ENCODE measurements at regions not wholly inside any gene's neighbourhood (a gene's known extent, or its start where the extent isn't known, plus 50 kb on each side); places are given as distances from the start of the nearest gene placed in this dataset.

DNA sequence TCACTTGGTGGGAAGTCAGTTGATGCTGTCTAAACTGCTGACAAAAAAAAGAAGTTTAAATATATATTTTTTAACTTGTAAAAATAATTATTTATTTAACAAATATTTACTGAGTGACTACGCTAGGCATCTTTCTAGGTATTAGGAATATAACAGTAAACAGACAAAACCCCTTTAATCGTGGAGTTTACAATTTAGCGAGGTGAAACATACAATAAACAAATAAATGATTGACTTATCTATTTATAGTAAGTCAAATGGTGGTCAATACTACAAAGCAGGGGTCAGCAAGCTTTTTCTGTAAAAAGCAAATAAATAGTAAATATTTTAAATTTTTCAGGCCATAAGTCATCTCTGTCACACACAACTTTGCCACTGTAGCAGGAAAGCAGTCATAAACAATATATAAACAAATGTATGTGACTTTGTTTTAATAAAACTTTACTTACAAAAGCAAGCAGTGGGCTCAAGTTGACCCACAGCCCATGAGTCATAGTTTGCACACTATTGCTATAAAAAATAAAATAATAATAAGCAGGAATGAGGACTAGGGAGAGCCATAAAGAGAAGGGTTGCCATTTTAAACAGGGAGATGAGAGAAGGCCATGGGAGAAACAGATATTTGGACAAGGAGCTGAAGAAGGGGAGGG is 263.9 kb downstream of the PLPP3 start:
- no peak for DNase-seq (ENCODE audit: low read depth)

DNA sequence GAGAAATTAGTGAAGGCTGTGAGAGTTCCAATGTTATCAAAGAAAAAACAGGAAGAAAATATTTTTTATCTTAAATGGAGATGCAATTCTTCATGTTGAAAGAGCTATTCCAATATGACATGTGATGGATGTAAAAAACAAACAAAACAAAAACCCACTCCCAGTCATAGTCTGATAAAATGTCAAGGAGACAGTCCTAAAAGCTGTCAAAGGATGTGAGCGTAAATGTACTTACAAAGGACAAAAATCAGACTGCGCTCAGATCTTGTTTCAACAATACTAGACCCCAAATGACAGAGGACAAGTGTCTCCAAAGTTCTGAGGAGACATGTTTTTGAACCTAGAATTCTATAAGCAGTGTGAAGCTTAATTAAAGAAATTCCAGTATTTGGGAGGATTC is 265.8 kb downstream of the PLPP3 start:
- DNase-seq (ENCODE audit: low read depth) = no peak

DNA sequence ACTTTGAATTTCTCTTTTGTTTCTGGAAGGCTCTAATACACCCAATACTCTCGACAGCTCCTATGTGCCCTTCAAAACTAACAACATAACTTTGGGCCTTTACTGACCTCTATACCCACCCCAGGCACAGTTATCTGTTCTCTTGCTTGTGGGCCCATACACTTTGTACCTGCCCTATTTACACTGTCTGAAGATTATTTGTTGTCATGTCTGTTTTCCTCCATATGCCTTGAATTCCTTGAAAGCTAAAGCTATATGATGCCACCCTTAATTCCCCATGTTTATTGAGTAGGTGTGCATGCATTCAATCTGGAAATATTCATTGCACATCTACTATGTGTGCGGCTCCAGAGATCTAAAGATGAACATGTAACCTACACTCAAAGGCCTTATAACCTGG is 267.6 kb downstream of the PLPP3 start:
- no peak for DNase-seq (ENCODE audit: low read depth)

DNA sequence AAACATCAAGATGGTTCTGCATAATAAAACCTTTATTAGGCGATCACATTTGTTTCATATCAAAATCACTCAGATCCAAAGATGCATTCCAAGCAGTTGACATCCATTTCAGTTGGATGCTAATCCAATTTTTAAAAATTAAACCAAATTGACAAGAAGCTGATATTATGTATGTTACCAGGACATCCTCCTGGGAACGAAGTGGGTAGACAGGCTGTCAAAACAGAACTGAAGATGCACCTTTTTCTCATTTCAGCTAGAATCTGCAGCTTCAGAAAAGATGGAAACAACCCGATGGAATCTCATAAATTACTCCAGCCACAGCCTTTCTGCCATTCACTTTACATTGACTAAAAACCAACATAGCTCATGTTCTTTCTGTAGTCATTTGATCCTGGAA is 268.4 kb downstream of the PLPP3 start:
- DNase-seq (ENCODE audit: low read depth) = no peak

DNA sequence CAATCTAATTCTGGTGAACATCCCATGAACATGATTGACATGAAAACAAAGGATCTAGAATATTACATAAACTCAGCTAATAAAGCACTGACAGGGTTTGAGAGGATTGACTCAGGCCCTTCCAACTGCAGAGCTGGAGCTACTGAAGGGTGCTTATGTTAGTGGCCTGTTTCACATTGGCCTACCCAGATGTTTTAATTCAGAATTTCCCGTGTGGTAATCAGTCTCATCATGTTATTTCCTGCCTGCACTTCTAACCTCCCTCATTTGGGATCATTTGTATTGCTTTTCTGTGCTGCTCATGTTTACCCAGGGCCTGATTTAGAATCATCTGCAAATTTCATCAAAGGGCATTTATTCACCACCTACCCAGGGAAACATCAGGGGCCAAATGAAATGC is 270.3 kb downstream of the PLPP3 start:
- DNase-seq (ENCODE audit: low read depth) = no peak

DNA sequence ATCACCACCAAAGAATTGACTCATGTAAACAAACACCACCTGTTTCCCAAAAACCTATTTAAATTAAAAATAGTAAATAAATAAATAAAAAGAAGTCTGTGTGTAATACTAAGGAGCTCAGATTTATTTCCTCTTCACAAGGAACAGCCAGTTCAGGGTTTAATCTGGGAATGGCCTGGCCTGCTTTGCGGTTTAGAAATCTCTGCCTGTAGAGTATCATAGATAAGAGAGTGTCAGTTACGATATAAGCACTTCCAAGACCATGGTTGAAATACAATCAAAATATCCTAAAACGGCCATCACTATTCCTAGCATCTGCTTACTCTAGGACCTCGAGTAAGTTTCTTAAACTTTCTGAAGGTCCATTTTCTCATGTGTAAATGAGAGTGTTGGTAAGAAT is 274.4 kb downstream of the PLPP3 start:
- DNase-seq (ENCODE audit: low read depth) = no peak

DNA sequence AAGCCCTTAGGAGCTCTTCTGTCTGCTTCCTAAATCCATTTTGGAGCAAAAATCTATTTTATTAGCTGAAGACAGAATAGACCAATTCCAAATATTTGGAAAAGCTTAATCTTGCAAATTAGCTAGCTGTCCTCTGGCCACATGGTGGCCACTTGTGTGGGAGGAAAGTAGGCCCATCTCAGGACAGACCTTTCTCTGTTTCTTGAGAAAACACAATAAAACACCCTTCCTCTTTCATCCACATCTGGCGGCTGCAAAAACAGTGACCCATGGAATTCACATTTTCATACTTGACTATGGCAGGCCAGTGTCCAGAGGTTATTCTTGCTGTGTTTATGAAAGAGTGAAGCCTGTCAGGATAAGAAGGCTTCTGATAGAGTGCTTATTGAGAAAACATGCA is 275.6 kb downstream of the PLPP3 start:
- DNase-seq (ENCODE audit: low read depth) = no peak

DNA sequence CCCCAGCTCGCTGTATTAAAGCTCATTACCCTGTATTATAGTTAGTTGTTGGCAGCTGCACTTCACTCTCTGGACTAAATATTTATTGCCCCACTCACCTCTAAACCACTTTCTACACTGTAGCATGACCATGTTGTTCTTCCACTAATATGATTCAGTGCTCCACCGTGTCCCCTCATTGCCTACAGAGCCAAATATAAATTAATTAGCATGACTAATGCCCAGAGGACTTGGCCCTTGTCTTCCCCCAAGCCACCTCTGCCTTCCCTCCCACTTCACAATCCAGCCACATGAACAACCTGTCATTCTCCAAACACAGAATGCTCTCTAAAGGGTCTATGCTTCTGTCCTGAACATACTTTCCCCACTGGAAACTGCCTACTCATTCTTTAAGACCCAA is 276.5 kb downstream of the PLPP3 start:
- DNase-seq (ENCODE audit: low read depth) = peak; percentile 81

DNA sequence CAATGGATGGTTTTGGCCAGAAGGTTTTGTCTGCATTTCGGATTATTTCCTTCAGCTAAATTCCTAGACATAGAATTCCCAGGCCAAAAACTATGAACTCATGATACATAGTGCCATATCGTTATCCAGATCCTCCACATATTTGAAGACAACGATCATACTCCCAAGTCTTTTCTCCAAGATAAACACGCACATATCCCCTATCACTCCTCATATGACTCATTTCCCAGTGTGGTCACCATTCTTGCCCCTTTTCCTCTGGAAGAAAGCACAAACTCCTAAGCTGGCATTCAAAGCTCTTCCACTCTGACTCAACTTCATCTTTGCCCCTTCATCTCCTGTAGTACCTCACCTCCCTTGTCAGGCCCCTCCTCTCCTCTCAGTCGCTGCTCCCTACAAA is 277.6 kb downstream of the PLPP3 start:
- peak; percentile 28 for DNase-seq (ENCODE audit: low read depth)

DNA sequence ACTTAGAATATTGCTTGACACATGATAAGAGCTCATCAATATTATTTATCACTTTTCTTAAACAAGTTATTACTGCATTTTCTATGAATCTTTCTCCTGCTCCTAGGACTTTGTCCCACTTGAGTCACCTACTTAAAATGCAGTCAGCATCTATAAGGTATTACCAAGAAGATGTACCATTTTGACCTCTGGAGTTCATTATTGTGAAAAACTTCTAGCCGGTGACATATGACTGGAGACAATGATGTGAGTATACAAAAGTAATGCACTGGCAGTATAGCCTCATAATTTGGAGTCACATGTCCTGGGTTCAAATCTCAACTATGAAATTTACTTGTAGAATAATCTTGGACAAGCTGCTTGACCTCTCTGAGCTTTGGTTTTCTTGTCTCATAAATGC is 278.5 kb downstream of the PLPP3 start:
- DNase-seq (ENCODE audit: low read depth) = no peak

DNA sequence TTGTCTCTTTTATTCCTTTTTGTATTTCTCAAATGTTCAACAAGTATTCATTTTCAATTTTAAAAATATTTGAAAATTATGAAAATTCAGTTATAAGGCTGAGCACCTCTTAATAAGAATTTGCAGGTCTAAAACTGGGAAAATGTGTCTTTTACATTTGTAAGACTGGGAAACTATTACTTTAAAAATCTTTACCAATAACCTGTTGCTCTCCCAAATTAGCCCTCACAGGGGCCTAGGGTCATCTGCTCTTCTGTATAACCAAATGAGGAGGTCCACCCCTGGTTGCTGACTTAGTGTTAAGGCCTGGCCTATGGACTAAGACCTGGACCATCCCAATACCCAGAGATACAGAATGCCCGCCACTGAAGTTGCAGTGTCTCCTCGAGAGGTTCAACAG is 280.5 kb downstream of the PLPP3 start:
- no peak for DNase-seq (ENCODE audit: low read depth)

DNA sequence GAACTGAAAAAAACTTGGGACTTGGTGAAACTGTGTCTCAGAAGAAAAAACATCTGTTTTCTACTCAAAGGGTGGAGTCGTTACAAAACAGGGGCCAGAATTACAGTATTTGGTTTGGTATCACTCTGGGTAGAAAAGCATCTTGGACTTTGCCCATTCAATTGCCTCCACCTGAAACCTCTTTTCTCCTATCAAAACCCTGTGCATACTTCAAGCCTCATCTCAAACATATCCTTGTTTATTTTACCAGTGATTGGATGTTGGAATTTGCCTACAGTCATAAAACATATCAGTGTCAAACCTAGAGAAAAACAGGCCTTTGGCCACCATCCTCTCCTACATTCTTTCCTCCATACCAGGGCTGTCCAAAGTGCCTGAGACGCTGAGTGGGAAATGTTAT is 281.5 kb downstream of the PLPP3 start:
- DNase-seq (ENCODE audit: low read depth) = no peak

DNA sequence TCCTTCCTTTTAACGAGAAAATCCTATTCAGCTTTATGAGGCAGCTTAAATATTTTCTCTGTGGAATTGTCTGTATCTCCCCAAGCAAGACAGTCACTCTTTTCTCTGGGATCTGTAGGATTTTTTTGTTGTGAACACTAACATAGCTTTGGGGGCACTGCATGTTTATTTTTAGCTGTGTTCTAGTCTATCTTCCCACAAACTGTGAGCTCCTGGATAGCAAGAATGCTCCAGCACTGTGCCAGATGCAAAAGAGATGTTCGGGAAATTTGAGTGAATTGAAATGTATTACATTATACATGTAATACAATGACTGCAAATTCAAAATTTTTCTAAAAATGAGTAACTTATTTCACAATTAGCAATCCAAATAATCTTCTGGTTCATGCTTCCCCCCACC is 282.2 kb downstream of the PLPP3 start:
- DNase-seq (ENCODE audit: low read depth) = no peak

DNA sequence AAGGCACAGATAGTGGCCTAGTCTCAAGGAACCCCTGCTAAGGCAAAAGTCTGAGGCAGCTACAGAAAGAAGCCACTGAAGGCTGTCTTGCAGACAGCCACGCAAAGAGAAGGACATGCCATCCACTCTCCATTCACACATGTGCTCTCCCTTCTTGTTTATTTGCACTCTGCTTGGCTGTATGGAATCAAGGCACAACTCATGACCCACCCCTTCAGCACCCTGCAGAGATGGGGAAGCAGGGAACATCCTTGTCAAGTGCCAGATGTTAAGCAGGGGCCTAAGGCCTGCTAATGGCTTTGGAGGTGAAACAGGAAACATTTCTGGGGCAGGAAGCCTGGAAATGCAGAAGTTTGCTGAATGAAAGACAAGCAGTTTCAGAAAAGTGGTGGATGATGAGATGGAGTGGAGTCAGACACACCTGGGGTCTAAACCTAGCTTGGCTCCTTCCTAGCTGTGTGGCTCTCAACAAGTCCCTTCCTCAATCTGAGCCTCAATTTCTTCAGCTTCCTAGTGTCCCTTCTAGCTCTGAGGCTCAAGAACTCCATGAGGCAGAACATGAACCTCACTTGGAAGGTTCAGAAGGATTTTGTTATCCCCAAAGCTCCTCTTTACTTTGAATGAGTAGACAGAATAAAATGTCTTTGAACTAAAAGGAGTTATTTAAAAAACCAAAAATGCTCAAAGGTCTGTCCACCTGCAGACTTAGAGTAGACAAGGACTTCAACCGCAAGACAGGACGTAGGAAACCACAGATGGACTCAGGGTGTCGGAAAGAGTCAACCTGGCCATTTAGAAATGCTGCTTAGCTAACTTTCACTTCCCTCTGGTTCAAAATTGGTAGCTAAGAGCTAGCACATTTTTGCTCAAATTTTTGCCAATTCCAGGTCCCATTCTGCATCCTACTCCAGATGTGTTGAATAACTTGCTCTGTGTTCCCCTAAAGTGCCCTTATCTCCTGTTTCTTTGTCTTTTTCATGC is 283.1 kb downstream of the PLPP3 start:
- no peak for DNase-seq (ENCODE audit: low read depth)

DNA sequence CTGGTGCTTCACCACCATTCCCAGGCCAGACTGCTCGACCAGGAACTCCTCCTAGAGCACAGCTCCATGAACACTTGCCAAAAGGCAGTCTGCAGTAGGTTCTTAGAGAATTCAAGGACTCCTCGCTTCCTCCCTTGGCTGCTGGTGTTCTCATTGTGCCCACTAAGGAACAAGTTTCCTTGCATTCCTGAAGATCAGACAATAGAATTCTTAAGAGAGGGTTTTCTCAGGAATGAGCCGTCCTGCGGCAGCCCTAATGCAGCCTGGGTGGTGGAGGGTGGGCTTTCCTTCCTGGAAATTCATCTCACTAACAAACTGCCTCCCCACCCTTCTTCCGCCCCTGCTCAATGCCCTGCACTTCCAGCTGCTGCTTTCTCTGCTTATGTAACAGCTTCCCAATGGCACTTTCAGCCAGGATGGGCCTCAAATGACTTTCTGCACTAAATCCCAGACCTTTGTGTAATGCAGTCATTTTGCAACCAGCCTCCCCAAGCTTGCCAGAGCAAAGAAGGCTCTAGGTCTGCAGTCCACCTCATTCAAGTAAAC is 287.9 kb downstream of the PLPP3 start:
- DNase-seq (ENCODE audit: low read depth) = no peak

DNA sequence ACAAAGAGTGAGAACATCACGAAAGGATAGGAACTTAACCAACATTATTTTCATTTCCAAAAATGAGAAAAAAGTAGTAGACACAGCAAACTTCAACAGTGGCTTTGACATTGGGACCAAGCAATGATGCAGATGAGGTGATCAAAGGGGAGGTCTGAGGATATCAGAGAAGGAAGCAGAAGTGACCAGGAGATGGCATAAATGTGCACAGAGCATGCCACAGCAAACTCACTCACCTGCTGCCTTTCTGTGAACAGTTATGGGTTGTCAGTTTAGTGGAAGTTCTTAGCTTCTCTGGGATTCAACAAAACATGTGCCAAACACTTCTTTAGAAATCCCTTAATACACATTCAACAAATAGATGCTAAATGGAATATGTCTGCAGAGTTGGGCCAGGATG is 290.1 kb downstream of the PLPP3 start:
- no peak for DNase-seq (ENCODE audit: low read depth)

DNA sequence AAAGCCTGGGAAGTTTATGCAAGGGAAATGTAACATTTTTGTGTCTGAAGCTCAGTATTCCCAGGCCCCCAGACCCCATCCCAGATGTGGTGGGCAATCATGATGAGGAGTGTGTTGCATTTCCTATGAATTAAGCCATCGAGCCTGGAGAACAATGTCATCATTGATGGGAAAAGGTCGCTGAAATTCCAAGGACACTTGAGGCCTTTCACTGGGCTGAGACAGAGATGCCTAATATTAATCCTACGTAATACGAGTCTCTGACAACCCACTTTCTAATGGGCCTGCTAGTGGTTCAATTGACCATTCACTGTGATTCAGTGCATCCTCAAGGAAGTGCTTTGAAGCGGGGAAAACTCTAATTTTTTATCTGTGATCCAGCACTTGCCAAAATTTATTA is 291.6 kb downstream of the PLPP3 start:
- DNase-seq (ENCODE audit: low read depth) = no peak

DNA sequence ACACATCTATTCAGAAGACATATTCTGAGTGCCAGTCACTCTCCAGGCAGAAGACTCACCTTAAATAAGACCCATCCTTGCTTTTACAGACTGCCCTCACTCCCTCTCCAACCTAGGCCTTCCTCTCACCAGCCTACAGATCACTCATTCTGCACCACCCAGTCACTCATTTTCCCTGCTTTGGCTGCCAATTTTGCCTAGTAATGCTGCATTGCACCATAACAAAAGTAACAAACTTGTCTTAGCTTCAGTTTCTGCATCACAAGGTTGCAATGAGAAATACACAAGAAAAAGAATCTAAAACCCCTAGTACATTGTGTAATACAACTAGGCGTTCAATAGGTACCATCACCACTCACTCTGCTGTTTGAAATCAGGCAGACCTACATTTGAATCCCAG is 292.4 kb downstream of the PLPP3 start:
- peak; percentile 53 for DNase-seq (ENCODE audit: low read depth)

DNA sequence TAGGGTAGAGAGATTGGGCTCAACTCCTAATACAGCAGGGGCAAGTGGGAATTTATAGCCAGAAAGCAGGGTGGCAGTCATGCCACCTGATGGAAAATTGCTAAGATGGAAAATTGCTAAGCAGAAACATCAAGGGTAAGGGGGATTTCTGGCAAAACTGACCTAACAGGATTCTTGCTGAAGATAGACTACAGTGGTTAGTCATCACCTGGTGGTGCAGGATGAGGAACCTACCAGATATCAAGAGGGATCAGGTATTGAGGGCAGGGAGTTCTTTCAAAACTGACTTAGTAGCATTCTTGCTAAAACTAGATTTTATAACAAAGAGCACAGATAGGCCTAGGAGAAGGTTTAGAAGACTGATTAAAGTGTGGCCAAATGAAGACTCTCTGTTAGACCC is 292.9 kb downstream of the PLPP3 start:
- no peak for DNase-seq (ENCODE audit: low read depth)

DNA sequence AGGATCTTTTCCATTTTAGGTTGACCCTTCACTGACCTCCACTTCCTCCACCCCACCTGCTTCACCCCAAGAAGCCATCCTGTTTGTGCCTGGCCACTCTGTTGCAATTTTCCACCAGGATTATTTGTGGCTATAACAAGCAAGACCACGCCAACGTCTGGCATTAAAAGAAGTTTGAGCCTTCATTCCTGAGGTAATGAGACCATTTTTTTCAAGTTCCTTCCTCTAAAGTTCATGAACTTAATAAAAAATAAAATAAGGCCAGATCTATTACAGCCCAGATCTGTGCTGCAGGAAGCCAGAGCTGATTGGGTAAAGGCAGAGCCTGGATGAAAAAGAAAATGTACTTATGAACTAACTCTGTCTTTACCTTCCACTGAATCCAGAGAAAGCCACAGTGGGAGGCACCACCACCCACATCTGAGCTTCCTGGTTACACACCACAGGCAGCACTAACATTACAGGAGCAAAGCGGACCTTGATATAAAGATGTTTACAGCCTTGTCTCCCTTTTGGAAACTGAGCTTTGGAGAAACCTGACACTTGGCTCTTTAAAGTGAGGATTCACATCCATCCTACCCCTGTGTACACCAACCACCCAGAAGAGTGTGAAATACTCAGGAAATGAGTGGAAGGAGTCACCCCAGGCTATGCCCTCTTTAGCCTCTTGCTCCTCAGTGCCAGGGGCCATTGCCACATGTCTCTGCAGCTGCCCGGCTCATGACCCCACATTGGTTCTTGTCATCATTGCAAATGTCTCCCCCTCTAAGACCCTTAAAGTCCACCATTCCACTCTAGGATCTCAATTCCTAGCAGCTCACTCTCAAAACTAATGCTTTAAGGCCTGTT is 293.6 kb downstream of the PLPP3 start:
- peak; percentile 41 for DNase-seq (ENCODE audit: low read depth)

DNA sequence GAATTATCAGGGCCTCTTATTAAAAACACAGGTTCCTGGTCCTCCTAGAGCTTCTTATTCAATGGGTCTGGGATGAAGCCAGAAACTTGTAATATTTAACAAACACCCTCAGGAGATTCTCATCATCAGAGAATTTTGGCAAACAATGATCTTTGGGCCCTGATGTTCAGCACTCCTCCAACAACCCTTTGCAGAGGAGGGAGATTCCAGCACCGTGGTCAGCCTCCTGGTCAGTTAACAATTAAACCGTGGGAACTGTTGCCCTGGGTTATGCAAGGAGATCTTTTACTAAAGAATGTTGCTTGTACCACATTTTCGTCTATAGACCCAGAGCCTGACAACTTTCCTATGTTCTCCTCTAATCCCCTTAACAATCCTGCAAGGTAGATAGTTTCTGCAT is 294.4 kb downstream of the PLPP3 start:
- peak; percentile 97 for DNase-seq (ENCODE audit: low read depth)

DNA sequence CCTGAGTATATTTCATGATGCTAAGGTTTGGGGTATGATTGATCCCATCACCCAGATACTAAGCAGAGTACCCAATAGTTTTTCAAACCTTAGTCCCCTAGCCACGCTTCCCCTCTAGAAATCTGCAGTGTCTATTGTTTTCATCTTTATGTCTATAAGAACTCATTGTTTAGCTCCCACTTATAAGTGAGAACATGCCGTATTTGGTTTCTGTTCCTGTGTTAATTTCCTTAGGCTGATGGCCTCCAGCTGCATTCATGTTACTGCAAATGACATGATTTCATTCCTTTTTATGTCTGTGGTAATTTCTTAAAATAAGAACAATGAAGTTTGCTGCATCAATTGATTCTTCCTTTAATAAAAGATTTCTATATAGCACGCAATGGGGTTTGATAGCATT is 301.3 kb downstream of the PLPP3 start:
- DNase-seq (ENCODE audit: low read depth) = no peak

Data from renal cortical epithelial cell (primary cell).